Endodermal cell (in vitro differentiated cells): ENCODE measurements at regions not wholly inside any gene's neighbourhood (a gene's known extent, or its start where the extent isn't known, plus 50 kb on each side); places are given as distances from the start of the nearest gene placed in this dataset.

ENCODE experiments used
- DNase-seq: peaks from one replicate; pipeline ENCODE4 v3.0.0-alpha.2; 2017
- H3K27ac ChIP-seq: 2 replicates; pipeline ENCODE4 v1.5.1; 2013; ENCODE audit warnings: mild to moderate bottlenecking, low read depth, low read length, moderate library complexity
- H3K27me3 ChIP-seq: 2 replicates; pipeline ENCODE4 v1.6.1; 2013; ENCODE audit warnings: mild to moderate bottlenecking, low read length, moderate library complexity; ENCODE audit not compliant: insufficient read depth, control insufficient read depth, poor library complexity, severe bottlenecking
- H3K36me3 ChIP-seq: 2 replicates; pipeline ENCODE4 v1.7.0; 2013; ENCODE audit warnings: mild to moderate bottlenecking, low read length, moderate library complexity; ENCODE audit not compliant: control insufficient read depth, insufficient read depth
- H3K4me1 ChIP-seq: one replicate; pipeline ENCODE4 v1.7.0; 2013; ENCODE audit warnings: low read length; ENCODE audit not compliant: control insufficient read depth, insufficient read depth
- H3K4me3 ChIP-seq: 2 replicates; pipeline ENCODE4 v1.5.1; 2013; ENCODE audit warnings: mild to moderate bottlenecking, low read length, moderate library complexity
- H3K9ac ChIP-seq: 2 replicates; pipeline ENCODE4 v1.6.1; 2013; ENCODE audit warnings: mild to moderate bottlenecking, low read length, moderate library complexity; ENCODE audit not compliant: poor library complexity, severe bottlenecking; ENCODE audit errors: extremely low read depth
- H3K9me3 ChIP-seq: 2 replicates; pipeline ENCODE4 v1.6.1; 2013; ENCODE audit warnings: mild to moderate bottlenecking, low read length, moderate library complexity; ENCODE audit not compliant: control insufficient read depth
- H3K27ac Mint-ChIP-seq: 2 replicates; pipeline ENCODE4 v1.8.0; 2020; ENCODE audit warnings: mixed read lengths
- H3K27me3 Mint-ChIP-seq: 2 replicates; pipeline ENCODE4 v1.8.0; 2021; ENCODE audit warnings: mild to moderate bottlenecking, mixed read lengths; ENCODE audit not compliant: insufficient read depth
- H3K36me3 Mint-ChIP-seq: 2 replicates; pipeline ENCODE4 v1.8.0; 2020; ENCODE audit warnings: low read depth, mixed read lengths
- H3K4me1 Mint-ChIP-seq: 2 replicates; pipeline ENCODE4 v1.8.0; 2020; ENCODE audit warnings: mixed read lengths
- H3K4me3 Mint-ChIP-seq: 2 replicates; pipeline ENCODE4 v1.8.0; 2020; ENCODE audit warnings: mild to moderate bottlenecking, moderate library complexity, mixed read lengths
- H3K9me3 Mint-ChIP-seq: 2 replicates; pipeline ENCODE4 v1.8.0; 2020; ENCODE audit warnings: mild to moderate bottlenecking, mixed read lengths
- WGBS, 2 experiments: methylation state at CpG; one replicate each; pipeline versions ENCODE4 v1.1.5 to v1.1.7; 2013; ENCODE audit warnings: missing lambda C conversion rate in 2 of 2, mixed read lengths in 1 of 2; ENCODE audit not compliant: insufficient coverage in 1 of 2, insufficient read length in 1 of 2; 5-methylcytosine and 5-hydroxymethylcytosine counted together
- TF ChIP-seq, protein P1 (sequence below): fragments of 200-600 bp; sonication (generic); conservative IDR thresholded peaks from 2 replicates; pipeline ENCODE4 v1.5.0; 2021; ENCODE audit warnings: antibody characterized with exemption, mild to moderate bottlenecking

DNA sequence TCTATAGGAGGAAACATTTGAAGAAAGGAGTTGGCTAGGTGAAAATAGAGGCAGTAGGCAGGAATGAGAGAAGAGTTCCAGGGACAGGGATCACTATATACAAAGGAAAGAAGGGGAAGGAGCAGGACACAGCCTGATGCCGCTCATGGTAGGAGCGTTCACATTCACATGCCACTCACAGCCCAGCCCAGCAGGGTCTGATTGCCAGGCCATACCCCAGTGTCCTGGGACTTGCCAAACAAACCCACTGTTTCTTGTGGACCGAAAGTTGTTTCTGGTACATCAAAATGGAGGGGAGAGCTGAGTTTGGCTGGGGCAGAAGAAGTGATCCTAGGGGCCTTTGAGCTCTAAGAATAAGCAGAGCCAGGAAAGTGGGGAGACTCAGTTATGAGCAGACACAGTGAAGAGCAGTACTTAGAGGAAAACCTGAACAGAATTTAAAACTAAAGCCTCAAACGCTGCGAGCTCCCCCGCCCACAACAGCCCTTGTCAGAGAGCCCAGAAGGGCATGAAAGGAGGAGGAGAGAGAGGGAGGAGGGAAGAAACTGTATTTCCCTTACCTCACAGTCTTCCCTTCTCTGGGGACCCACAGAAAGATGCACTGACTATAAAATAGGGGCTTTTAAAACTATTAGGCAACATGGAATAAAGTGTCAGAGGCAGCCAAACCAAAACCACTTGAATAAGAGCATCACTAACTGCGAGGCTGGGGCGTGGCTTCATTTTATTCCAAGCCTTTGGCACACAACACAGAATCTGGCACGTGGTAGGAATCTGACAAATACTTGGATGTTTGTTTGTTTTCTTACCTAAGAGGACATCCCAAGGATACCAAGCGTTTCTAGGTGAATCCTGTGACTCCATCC lies 129.0 kb downstream of the RPL22L1 start:
- H3K36me3 Mint-ChIP-seq: peaks cover 8% of the 10 kb centered on the region
- no peaks in the 10 kb centered on the region for H3K4me1 ChIP-seq
- no peaks in the 10 kb centered on the region for H3K36me3 ChIP-seq
- TF ChIP-seq, protein P1, sequence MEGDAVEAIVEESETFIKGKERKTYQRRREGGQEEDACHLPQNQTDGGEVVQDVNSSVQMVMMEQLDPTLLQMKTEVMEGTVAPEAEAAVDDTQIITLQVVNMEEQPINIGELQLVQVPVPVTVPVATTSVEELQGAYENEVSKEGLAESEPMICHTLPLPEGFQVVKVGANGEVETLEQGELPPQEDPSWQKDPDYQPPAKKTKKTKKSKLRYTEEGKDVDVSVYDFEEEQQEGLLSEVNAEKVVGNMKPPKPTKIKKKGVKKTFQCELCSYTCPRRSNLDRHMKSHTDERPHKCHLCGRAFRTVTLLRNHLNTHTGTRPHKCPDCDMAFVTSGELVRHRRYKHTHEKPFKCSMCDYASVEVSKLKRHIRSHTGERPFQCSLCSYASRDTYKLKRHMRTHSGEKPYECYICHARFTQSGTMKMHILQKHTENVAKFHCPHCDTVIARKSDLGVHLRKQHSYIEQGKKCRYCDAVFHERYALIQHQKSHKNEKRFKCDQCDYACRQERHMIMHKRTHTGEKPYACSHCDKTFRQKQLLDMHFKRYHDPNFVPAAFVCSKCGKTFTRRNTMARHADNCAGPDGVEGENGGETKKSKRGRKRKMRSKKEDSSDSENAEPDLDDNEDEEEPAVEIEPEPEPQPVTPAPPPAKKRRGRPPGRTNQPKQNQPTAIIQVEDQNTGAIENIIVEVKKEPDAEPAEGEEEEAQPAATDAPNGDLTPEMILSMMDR: no peak
- peaks cover 15% of the 10 kb centered on the region for H3K9me3 Mint-ChIP-seq
- no peaks in the 10 kb centered on the region for H3K27me3 Mint-ChIP-seq
- no peak for DNase-seq
- H3K4me3 ChIP-seq: no peak overlapping the region
- H3K27me3 ChIP-seq: no peaks in the 10 kb centered on the region
- peaks cover 9% of the 10 kb centered on the region for H3K4me1 Mint-ChIP-seq
- peaks cover 21% of the 10 kb centered on the region for H3K9me3 ChIP-seq
- no peak overlapping the region for H3K27ac ChIP-seq
- no peak overlapping the region for H3K27ac Mint-ChIP-seq
- WGBS, 2 experiments: 75 to 85% methylated on average over 1 to 10 of the region's 10 CpGs
- no peak overlapping the region for H3K4me3 Mint-ChIP-seq
- H3K9ac ChIP-seq: no peak overlapping the region

DNA sequence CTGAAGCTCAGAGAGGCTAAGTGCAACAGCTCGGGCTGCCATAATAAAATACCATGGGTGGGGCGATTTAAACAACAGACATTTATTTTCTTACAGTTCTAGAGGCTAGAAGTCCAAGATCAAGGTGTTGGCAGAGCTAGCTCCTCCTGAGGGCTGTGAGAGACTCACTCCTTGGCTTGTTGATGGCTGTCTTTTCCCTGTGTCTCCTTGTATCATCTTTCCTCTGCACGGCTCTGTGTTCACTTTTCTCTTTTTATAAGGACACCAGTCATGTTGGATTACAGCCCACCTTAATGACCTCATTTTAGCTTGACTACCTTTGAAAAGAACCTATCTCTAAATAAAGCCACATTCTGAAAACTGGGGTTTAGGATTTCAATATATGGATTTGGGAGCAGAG lies 129.7 kb downstream of the RPL22L1 start:
- Histone ChIP-seq H3K4me3 (no peak overlapping the region), H3K27me3 (no peaks in the 10 kb centered on the region), H3K27ac (no peak overlapping the region), H3K9me3 (peaks cover 14% of the 10 kb centered on the region), H3K36me3 (no peaks in the 10 kb centered on the region), H3K4me1 (no peaks in the 10 kb centered on the region), H3K9ac (no peak overlapping the region)
- H3K4me3 Mint-ChIP-seq: no peak overlapping the region
- H3K36me3 Mint-ChIP-seq: peaks cover 2% of the 10 kb centered on the region
- WGBS, 2 experiments: 88 to 91% methylated on average over 2 to 3 of the region's 3 CpGs
- H3K27me3 Mint-ChIP-seq: no peaks in the 10 kb centered on the region
- H3K27ac Mint-ChIP-seq: no peak overlapping the region
- TF ChIP-seq, protein P1: no peak
- DNase-seq: no peak
- peaks cover 8% of the 10 kb centered on the region for H3K9me3 Mint-ChIP-seq
- H3K4me1 Mint-ChIP-seq: peaks cover 9% of the 10 kb centered on the region

DNA sequence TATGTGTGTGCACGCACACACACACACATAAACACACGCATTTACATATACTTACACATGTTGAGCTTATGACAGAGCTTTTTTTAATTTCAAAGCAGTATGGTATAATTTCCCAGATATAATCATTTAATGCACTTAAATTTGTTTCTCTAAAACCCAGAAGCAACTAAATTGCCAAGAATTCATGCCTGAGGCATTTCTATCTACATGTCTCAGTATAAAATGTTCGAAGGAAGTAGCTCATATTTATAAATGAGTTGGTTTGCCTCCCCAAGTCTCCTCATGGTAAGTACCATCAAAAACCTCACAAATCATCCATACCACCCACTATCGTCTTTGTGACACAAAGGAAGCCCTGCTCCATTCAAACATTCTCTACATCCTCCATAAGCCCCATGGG lies 130.6 kb downstream of the RPL22L1 start:
- 94 to 100% methylated on average over 1 to 4 of the region's 4 CpGs for WGBS, 2 experiments
- Mint-ChIP-seq H3K27me3 (no peaks in the 10 kb centered on the region), H3K4me3 (no peak overlapping the region), H3K36me3 (no peaks in the 10 kb centered on the region), H3K27ac (no peak overlapping the region), H3K4me1 (peaks cover 11% of the 10 kb centered on the region), H3K9me3 (peaks cover 3% of the 10 kb centered on the region)
- no peaks in the 10 kb centered on the region for H3K27me3 ChIP-seq
- H3K4me3 ChIP-seq: no peak overlapping the region
- no peak overlapping the region for H3K27ac ChIP-seq
- peaks cover 6% of the 10 kb centered on the region for H3K9me3 ChIP-seq
- DNase-seq: no peak
- H3K9ac ChIP-seq: no peak overlapping the region
- no peaks in the 10 kb centered on the region for H3K36me3 ChIP-seq
- no peaks in the 10 kb centered on the region for H3K4me1 ChIP-seq
- TF ChIP-seq, protein P1: no peak
